ENCODE measurements at regions not wholly inside any gene's neighbourhood (a gene's known extent, or its start where the extent isn't known, plus 50 kb on each side); places are given as distances from the start of the nearest gene placed in this dataset.
"Not testable (repeated sequence)": the region's sequence is repeated elsewhere in the genome, so short reads cannot be mapped to it uniquely, and the experiment has no call there.

DNA sequence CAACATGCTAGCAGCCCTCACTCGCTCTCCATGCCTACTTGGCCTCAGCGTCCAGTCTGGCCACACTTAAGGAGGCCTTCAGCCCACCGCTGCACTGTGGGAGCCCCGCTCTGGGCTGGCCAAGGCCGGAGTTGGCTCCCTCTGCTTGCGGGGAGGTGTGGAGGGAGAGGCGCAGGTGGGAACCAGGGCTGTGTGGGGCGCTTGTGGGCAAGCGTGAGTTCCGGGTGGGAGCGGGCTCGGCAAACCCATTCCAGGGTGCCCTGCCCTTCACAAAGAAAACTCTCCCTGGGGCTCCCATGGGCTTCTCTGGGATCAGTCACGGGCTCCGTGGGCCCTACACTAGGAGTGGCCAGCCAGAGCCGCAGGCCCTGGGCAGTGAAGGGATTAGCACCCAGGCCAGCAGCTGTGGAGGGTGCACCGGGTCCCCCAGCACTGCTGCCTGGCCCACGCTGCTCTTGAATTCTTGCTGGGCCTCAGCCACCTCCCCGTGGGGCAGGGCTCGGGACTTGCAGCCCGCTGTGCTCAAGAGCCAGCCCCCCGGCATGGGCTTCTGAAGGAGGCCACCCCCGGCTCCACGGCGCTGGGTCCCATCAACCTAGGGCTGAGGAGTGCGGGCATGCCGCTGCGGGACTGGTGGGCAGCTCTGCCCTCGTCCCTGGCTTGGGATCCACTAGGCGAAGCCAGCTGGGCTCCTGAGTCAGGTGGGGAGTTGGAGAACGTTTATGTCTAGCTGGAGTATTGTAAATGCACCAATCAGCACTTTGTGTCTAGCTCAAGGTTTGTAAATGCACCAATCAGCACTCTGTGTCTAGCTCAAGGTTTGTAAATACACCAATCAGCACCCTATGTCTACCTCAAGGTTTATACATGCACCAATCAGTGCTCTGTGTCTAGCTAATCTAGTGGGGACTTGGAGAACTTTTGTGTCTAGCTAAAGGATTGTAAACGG, 273.6 kb upstream of the SULF2 start:
- no peak for DNase-seq

- DNase-seq, result no peak
These were observed 272.5 kb upstream of the SULF2 start for GRCh38 chr20:48057739-48058138.

DNA sequence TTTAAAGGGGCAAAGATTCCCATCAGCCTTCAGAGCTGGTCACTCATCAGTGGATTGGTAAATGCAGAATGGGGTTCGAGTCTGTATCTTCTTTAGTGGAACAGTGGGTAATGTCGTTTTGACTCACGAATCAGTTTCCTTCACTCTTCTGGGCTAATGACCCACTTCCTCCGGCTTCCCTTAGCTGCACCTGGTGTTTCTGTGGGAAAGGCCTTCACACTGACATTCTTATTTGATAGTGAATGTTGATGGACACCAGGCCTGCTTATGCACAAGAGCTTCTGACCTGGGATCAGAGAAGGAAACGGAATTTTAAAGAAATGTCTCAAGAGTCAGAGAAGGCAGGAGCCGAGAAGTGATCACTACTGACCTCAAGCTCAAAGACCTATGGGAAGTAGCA, 272.0 kb upstream of the SULF2 start:
- DNase-seq, result no peak

- DNase-seq, result no peak
These were observed 270.9 kb upstream of the SULF2 start for GRCh38 chr20:48056218-48056617.

- DNase-seq, result no peak
These were observed 268.8 kb upstream of the SULF2 start for GRCh38 chr20:48054051-48054450.

DNA sequence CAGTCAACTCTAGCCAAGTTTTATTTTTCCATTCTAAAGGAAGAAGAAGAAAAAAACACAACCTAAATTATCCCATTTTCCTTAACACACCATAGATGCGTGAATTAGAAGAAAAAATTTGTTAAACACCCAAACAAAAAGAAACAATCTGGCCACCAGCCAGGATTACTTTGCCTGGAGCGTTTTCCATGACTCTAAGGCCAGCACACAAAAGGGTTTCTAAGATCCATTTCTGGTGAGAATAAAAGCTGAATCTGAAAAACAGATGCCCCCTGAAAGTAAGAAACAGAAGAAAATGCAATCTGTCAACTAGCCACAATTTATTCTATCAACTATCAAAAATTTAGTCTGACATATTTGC, 267.2 kb upstream of the SULF2 start:
- no peak for DNase-seq

- DNase-seq, result no peak
These were observed 266.7 kb upstream of the SULF2 start for GRCh38 chr20:48051794-48052474.

GRCh38 chr20:48049641-48050040, 264.4 kb upstream of the SULF2 start:
- no peak for DNase-seq

- DNase-seq, result no peak
These were observed 263.9 kb upstream of the SULF2 start for GRCh38 chr20:48049171-48049570.

DNA sequence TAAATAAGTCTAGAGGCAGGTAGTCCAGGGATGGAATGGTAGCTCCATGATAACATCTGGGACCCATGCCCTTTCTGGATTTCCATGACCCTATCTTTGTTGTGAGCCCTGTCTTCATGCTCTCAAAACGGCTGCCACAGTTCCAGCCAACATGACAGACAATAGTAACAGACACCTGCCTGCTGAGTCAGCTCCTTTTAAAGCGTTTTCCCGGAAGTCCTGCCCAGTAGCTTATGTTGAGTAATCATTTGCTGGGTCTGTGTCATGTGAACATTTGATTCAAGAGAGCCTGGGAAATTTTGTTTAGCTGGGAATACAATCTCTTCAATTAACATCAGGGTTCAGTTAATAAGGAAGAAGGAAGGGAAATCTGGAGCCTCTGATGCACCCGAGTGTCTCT, 262.2 kb upstream of the SULF2 start:
- no peak for DNase-seq

DNA sequence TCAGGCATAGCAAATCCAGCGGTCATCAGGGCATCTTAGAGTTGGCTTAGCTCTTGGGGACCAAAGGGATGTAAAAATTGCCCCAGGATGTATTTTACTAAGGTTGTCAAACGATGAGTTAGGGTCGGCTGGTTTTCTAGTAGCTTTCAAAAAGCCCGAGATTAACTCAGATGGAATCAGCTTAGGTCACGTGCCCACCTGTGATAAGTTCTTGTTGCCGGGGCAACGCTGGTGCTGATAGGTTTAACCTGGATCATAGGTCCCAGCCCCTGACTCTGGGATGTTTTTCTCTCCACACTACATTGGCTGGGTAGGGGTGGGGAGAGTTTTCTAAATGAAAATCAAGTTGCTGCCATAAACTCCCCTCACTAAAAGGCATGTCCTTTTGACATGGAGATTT, 257.3 kb upstream of the SULF2 start:
- no peak for DNase-seq

DNA sequence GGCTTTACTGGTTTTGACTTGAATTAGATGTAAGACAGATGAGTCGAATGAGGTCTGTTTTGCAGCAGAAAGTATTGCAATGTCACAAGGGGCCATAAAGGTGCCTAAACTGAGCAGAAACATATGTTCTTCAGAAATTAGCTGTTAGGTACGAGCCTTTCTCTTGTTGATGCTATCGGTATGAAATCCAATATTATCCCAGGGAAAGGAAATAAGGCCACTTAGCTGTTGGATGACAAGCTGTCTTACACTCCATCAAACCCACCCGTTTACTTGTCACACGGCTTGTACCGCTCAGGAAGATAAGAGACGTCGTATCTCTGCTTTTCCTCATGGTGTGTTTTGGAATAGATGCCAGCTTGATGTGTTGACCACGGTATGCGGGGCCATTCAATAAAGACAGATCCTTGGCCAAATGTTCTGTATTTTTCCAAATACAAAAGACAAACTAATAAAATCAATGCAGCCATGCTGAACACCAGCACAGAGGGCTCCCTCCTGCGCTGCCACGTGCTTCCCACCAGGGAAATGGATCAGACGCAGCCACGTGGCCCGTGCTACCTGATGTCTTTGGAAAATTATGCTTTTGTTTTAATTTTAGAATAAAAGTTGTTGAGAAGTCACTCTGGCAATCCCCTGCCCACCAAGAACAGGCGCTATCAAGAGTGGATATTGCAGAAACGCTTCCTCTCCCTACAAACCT, 255.9 kb upstream of the SULF2 start:
- no peak for DNase-seq

GRCh38 chr20:48040491-48040890, 255.2 kb upstream of the SULF2 start:
- no peak for DNase-seq

GRCh38 chr20:48040051-48040450, 254.8 kb upstream of the SULF2 start:
- no peak for DNase-seq

GRCh38 chr20:48039514-48039913, 254.2 kb upstream of the SULF2 start:
- DNase-seq, result no peak

DNA sequence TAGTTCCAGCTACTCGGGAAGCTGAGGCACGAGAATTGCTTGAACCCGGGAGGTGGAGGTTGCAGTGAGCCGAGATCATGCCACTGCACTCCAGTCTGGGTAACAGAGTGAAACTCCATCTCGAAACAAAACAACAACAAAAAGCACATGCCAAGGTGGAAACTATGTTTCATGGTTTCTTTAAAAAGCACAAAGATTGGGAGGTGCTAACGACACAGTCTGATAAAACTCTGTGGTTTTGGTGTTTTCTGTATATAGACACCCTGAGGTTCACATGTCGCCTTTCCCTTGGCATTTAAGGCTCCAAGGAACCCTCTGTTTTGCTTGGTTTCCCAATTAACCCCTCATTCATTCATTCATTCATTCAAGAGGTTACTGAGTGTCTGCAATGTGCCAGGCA, 253.4 kb upstream of the SULF2 start:
- no peak for DNase-seq

- DNase-seq, result not testable (repeated sequence)
These were observed 252.5 kb upstream of the SULF2 start for GRCh38 chr20:48037798-48038197.

DNA sequence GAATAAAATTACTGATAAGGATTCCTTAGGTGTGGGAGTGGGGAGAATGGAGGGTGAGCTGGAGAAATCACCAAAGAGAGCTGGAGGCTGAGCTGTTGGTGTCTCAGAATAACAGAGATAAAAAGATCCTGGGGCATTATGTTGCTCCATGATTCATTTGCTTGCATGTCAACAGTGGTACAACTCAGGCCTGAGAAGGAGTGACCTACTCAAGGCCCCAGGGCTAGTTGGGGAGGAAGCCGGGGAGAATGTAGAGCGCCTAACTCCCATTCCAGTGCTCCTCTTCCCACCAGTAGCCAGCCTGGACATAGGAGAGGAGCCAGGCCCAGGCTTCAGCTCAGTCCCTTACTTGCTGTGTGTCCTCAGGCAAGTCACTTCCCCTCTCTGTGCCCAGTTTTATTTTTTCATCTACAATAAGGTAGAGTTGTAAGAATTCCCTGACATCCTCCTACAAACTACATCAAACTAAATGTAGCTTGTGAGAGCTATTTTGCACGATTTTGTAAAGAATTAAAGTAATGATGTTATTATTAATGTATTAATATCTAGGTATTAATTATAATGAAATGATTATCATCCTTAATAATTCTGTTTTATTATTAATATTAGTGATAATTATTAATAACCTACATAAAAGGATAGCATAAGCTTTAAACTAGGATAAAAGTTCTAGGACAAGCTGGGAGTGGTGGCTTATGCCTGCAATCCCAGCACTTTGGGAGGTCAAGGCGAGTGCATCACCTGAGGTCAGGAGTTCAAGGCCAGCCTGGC, 250.9 kb upstream of the SULF2 start:
- no peak for DNase-seq

GRCh38 chr20:48034751-48035150, 249.5 kb upstream of the SULF2 start:
- no peak for DNase-seq

DNA sequence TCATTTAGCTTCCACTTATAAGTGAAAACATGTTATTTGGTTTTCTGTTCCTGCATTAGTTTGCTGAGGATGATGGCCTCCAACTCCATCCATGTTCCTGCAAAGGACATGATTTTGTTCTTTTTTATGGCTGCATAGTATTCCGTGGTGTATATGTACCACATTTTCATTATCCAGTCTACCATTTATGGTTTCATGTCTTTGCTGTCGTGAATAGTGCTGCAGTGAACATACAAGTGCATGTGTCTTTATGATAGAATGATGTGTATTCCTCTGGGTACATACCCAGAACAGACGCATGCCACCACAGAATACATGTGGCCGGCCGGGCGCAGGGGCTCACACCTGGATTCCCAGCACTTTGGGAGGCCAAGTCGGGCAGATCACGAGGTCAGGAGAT, 247.7 kb upstream of the SULF2 start:
- not testable (repeated sequence) for DNase-seq

GRCh38 chr20:48031122-48031521, 245.8 kb upstream of the SULF2 start:
- no peak for DNase-seq

DNA sequence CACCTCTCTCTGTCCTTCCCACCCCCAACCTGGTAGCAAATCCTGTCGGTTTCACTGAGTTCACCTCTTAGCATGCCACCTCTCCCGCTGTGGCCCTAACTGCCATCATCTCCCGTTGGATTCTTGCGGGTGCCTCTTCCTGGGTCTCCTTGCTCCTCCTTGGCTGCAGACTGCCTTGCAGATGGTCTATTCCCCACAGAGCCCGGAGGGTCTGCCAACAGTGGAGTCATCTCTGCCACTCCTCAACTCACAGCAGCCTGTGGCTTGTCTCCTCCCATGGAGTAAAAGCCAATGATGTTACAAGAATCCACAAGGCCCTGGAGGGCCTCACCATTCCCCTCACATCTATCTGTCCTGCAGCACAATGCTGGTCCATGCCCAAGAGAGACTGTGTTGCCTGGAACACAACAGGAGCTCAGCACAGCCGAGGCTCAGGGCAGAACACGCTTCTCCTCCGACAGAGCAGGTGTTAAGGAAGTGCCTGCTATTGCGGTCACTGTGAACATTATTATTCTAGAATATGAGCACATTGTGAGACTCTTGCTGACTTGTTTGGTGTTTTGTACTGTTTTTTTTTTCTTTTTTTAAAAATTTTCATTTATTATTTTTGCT, 241.8 kb upstream of the SULF2 start:
- DNase-seq, result no peak

Measured in T-helper 2 cell (primary cell).